H1 (cell line): ENCODE measurements at regions not wholly inside any gene's neighbourhood (a gene's known extent, or its start where the extent isn't known, plus 50 kb on each side); places are given as distances from the start of the nearest gene placed in this dataset.

Source experiments
- CTCF ChIA-PET: fragments of 300-600 bp; sonication (Branson Sonifier 250); formaldehyde crosslinking; loops from one replicate; lab custom pipeline; 2021; ENCODE audit not compliant: partially characterized antibody; lab: Charles Lee
- POLR2A ChIA-PET: fragments of 300-600 bp; sonication (Branson Sonifier 250); formaldehyde crosslinking; loops from one replicate; lab custom pipeline; 2021; ENCODE audit warnings: inconsistent platforms; ENCODE audit not compliant: partially characterized antibody; lab: Charles Lee
- DNase-seq, 2 experiments: peaks; one replicate each; pipeline versions ENCODE4 v3.0.0 to v3.0.0-alpha.2; 2010 to 2022; ENCODE audit warnings: low spot score in 2 of 2, low read depth in 1 of 2, mixed read lengths in 1 of 2
- FAIRE-seq: peaks from 2 replicates; lab custom pipeline; 2011; peaks lifted over from hg19 to GRCh38; lab: Jason Lieb, UNC
- H2AFZ ChIP-seq: 2 replicates; pipeline ENCODE4 v1.8.1; 2012; ENCODE audit warnings: low read length, inconsistent platforms
- H2AK5ac ChIP-seq: 2 replicates; pipeline ENCODE4 v1.6.1; 2013; ENCODE audit warnings: low read depth, low read length
- H2BK120ac ChIP-seq: replicated peaks from 2 replicates; pipeline ENCODE3; 2013; ENCODE audit warnings: low read depth, low read length, inconsistent platforms
- H2BK12ac ChIP-seq: 2 replicates; pipeline ENCODE4 v1.6.1; 2013; ENCODE audit warnings: low read depth, low read length
- H2BK15ac ChIP-seq: 2 replicates; pipeline ENCODE4 v1.6.1; 2013; ENCODE audit warnings: low read length
- H2BK20ac ChIP-seq: 2 replicates; pipeline ENCODE4 v1.6.1; 2013; ENCODE audit warnings: low read length
- H2BK5ac ChIP-seq: 2 replicates; pipeline ENCODE4 v1.6.1; 2013; ENCODE audit warnings: low read depth, low read length
- H3K14ac ChIP-seq: 2 replicates; pipeline ENCODE4 v1.6.1; 2013; ENCODE audit warnings: inconsistent platforms; ENCODE audit not compliant: insufficient read length
- H3K18ac ChIP-seq: 2 replicates; pipeline ENCODE4 v1.6.1; 2013; ENCODE audit warnings: low read length; ENCODE audit errors: extremely low read depth
- H3K23ac ChIP-seq: 2 replicates; pipeline ENCODE4 v1.6.1; 2013; ENCODE audit warnings: inconsistent platforms; ENCODE audit not compliant: insufficient read length
- H3K23me2 ChIP-seq: 2 replicates; pipeline ENCODE4 v1.6.1; 2013; ENCODE audit warnings: low read depth, low read length
- H3K27ac ChIP-seq: 2 replicates; pipeline ENCODE4 v1.6.1; 2011; ENCODE audit warnings: low read depth, low read length, inconsistent platforms
- H3K27me3 ChIP-seq, 4 experiments: replicated peaks in 1 of 4; 1 replicate in 1 of 4; 2 replicates in 3 of 4; pipeline versions ENCODE4 v1.6.1 to v1.8.1; 2011 to 2013; ENCODE audit warnings: low read length in 3 of 4, mild to moderate bottlenecking in 3 of 4, inconsistent platforms in 2 of 4, mixed read lengths in 2 of 4, moderate library complexity in 1 of 4; ENCODE audit not compliant: control insufficient read depth in 3 of 4, insufficient read depth in 3 of 4; ENCODE audit errors: extremely low read depth in 1 of 4
- H3K36me3 ChIP-seq, 4 experiments: 2 replicates each; pipeline versions ENCODE4 v1.6.1 to v1.8.1; 2011 to 2013; ENCODE audit warnings: mild to moderate bottlenecking in 4 of 4, low read length in 3 of 4, moderate library complexity in 2 of 4, control low read depth in 1 of 4, inconsistent platforms in 1 of 4; ENCODE audit not compliant: insufficient read depth in 4 of 4, control insufficient read depth in 2 of 4
- H3K4ac ChIP-seq: replicated peaks from 2 replicates; pipeline ENCODE3; 2013; ENCODE audit warnings: low read length, low read depth, mixed read lengths, inconsistent platforms; ENCODE audit not compliant: insufficient read length
- H3K4me1 ChIP-seq, 4 experiments: replicated peaks in 1 of 4; 1 replicate in 1 of 4; 2 replicates in 3 of 4; pipeline versions ENCODE4 v1.6.1 to v1.8.1; 2011 to 2013; ENCODE audit warnings: low read length in 3 of 4, inconsistent platforms in 2 of 4, mixed read lengths in 1 of 4; ENCODE audit not compliant: insufficient read depth in 4 of 4, control insufficient read depth in 3 of 4
- H3K4me2 ChIP-seq, 2 experiments: 2 replicates each; pipeline versions ENCODE4 v1.6.1 to v1.8.1; 2011 to 2013; ENCODE audit warnings: low read depth in 2 of 2, low read length in 2 of 2, control low read depth in 1 of 2, inconsistent platforms in 1 of 2, mild to moderate bottlenecking in 1 of 2; ENCODE audit not compliant: insufficient read depth in 1 of 2
- H3K4me3 ChIP-seq, 4 experiments: fragments of 200-600, 300-600 bp in 1 of 4; sonication (generic), shearing (Covaris generic), sonication (Bioruptor Twin) in 1 of 4; 2 replicates each; pipeline versions ENCODE4 v1.5.1 to v1.8.1; 2011 to 2016; ENCODE audit warnings: low read length in 4 of 4, low read depth in 3 of 4, control low read depth in 2 of 4, inconsistent platforms in 2 of 4, mild to moderate bottlenecking in 2 of 4, mixed read lengths in 1 of 4, moderate library complexity in 1 of 4; ENCODE audit not compliant: insufficient read depth in 2 of 4; ENCODE audit errors: extremely low read depth in 1 of 4
- H3K56ac ChIP-seq: replicated peaks from 2 replicates; pipeline ENCODE3; 2013; ENCODE audit warnings: low read depth, mild to moderate bottlenecking, mixed read lengths, low read length, inconsistent platforms; ENCODE audit not compliant: insufficient read length
- H3K79me1 ChIP-seq: 2 replicates; pipeline ENCODE4 v1.6.1; 2013; ENCODE audit warnings: low read depth, low read length, control low read depth
- H3K79me2 ChIP-seq, 2 experiments: 2 replicates each; pipeline versions ENCODE4 v1.6.1 to v1.8.1; 2012 to 2013; ENCODE audit warnings: low read length in 2 of 2, mild to moderate bottlenecking in 2 of 2, inconsistent platforms in 1 of 2; ENCODE audit not compliant: insufficient read depth in 2 of 2, control insufficient read depth in 1 of 2
- H3K9ac ChIP-seq, 4 experiments: replicated peaks in 1 of 4; 1 replicate in 1 of 4; 2 replicates in 3 of 4; pipeline versions ENCODE4 v1.6.1 to v1.8.1; 2011 to 2013; ENCODE audit warnings: low read depth in 3 of 4, low read length in 3 of 4, control low read depth in 2 of 4, mild to moderate bottlenecking in 2 of 4, moderate library complexity in 2 of 4, inconsistent platforms in 1 of 4; ENCODE audit errors: extremely low read depth in 1 of 4
- H3K9me3 ChIP-seq, 2 experiments: 2 replicates each; pipeline versions ENCODE4 v1.6.1 to v1.8.1; 2012 to 2013; ENCODE audit warnings: mild to moderate bottlenecking in 2 of 2, moderate library complexity in 2 of 2, control low read depth in 1 of 2, inconsistent platforms in 1 of 2, low read depth in 1 of 2, low read length in 1 of 2, mixed read lengths in 1 of 2; ENCODE audit not compliant: insufficient read depth in 2 of 2
- H4K20me1 ChIP-seq, 2 experiments: replicated peaks in 1 of 2; 2 replicates each; pipeline versions ENCODE3 to v1.8.1; 2011 to 2013; ENCODE audit warnings: inconsistent platforms in 2 of 2, low read length in 2 of 2, mild to moderate bottlenecking in 1 of 2; ENCODE audit not compliant: insufficient read depth in 2 of 2, control insufficient read depth in 1 of 2
- H4K5ac ChIP-seq: 2 replicates; pipeline ENCODE4 v1.6.1; 2013; ENCODE audit warnings: low read length, low read depth, mixed read lengths, inconsistent platforms; ENCODE audit not compliant: insufficient read length
- H4K8ac ChIP-seq: 2 replicates; pipeline ENCODE4 v1.8.0; 2013; ENCODE audit warnings: mild to moderate bottlenecking, moderate library complexity, low read length, inconsistent platforms; ENCODE audit not compliant: insufficient read depth; ENCODE audit errors: extremely low read depth
- H4K91ac ChIP-seq: replicated peaks from 2 replicates; pipeline ENCODE3; 2013; ENCODE audit warnings: low read length, mixed read lengths, inconsistent platforms; ENCODE audit not compliant: insufficient read length
- GABPA ChIP-seq: IDR thresholded peaks from 2 replicates; pipeline ENCODE4 v1.6.1; 2011; ENCODE audit warnings: mild to moderate bottlenecking, low read length, moderate library complexity, borderline replicate concordance; ENCODE audit not compliant: insufficient read depth
- TCF12 ChIP-seq: IDR thresholded peaks from 2 replicates; pipeline ENCODE4 v1.6.1; 2011; ENCODE audit warnings: low read depth, mild to moderate bottlenecking, low read length
- WGBS, 2 experiments: shearing (Covaris generic) in 1 of 2; methylation state at CpG; one replicate each; pipeline versions ENCODE4 v1.1.6 to v1.1.7; 2013 to 2015; ENCODE audit warnings: low lambda C conversion rate in 2 of 2, mixed read lengths in 2 of 2, inconsistent platforms in 1 of 2, low coverage in 1 of 2, missing lambda C conversion rate in 1 of 2; ENCODE audit not compliant: insufficient replicate concordance in 2 of 2, insufficient coverage in 1 of 2, insufficient read length in 1 of 2; ENCODE audit errors: extremely low coverage in 1 of 2, missing lambda C conversion rate in 1 of 2; 5-methylcytosine and 5-hydroxymethylcytosine counted together

DNA sequence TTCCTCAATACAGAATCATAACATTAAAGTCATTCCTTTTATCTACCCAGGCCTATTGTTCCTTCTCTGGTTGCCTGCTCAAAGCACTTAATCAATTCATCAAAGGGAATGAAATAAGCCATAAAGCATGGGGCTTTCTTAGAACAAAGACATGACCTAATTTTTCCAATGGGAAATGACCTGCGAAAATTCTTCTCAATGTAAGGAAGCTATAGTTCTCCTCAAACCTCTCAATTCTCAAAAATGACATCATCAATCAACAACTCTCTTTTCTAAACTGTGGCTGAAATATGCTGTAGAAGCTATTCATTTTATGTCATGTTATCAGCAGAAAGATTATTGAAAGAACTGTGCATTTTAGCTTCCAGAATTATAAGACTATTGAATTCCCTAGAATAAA is 116.0 kb upstream of the PTPRR start:
- H3K79me1 ChIP-seq, result no peaks in the 10 kb centered on the region
- H2BK12ac ChIP-seq, result no peak overlapping the region
- DNase-seq (no peak), FAIRE-seq (no peak)
- H3K18ac ChIP-seq, result no peak overlapping the region
- H2AK5ac ChIP-seq, result no peak overlapping the region
- H3K27ac ChIP-seq, result no peak overlapping the region
- no peaks in the 10 kb centered on the region for H3K27me3 ChIP-seq
- H2BK5ac ChIP-seq, result no peak overlapping the region
- no peak overlapping the region for H4K8ac ChIP-seq
- H3K4ac ChIP-seq, result no peak overlapping the region
- no peaks in the 10 kb centered on the region for H3K36me3 ChIP-seq
- H3K4me2 ChIP-seq, result no peak overlapping the region
- no peaks in the 10 kb centered on the region for H3K23me2 ChIP-seq
- WGBS, 2 experiments, result 92% methylated on average over 1 of the region's 1 CpG; no CpG with 5 or more reads in 1 of the 2 experiments
- H4K20me1 ChIP-seq, result no peaks in the 10 kb centered on the region
- no peak overlapping the region for H4K91ac ChIP-seq
- H3K9me3 ChIP-seq, result no peaks in the 10 kb centered on the region
- no peak overlapping the region for H3K4me3 ChIP-seq
- no peak overlapping the region for H4K5ac ChIP-seq
- H3K23ac ChIP-seq, result no peak overlapping the region
- no peaks in the 10 kb centered on the region; a peak in 1 of 7 replicates for H3K4me1 ChIP-seq
- H3K79me2 ChIP-seq, result no peaks in the 10 kb centered on the region
- H3K56ac ChIP-seq, result no peak overlapping the region
- no peak overlapping the region for H3K14ac ChIP-seq
- H2BK20ac ChIP-seq, result no peak overlapping the region
- no peak overlapping the region for H3K9ac ChIP-seq
- POLR2A ChIA-PET, result no interaction called here
- TF ChIP-seq GABPA (no peak), TCF12 (no peak)
- H2BK15ac ChIP-seq, result no peak overlapping the region
- H2BK120ac ChIP-seq, result no peak overlapping the region
- no peak overlapping the region for H2AFZ ChIP-seq
- CTCF ChIA-PET, result no interaction called here
